GM18951 (cell line): ENCODE measurements at regions not wholly inside any gene's neighbourhood (a gene's known extent, or its start where the extent isn't known, plus 50 kb on each side); places are given as distances from the start of the nearest gene placed in this dataset.

ENCODE experiments used
- POLR2A ChIP-seq: IDR thresholded peaks from 4 replicates; pipeline ENCODE4 v1.6.1; 2011; ENCODE audit warnings: mild to moderate bottlenecking; ENCODE audit not compliant: insufficient read length, insufficient read depth; ENCODE audit errors: extremely low read depth
- in situ Hi-C: fragments of 300-500 bp; cut with MboI; formaldehyde crosslinking; loops from one replicate; pipeline ENCODE4 v1.12.0; 2022; ENCODE audit warnings: low sequenced_read_pairs, mixed read lengths, inconsistent platforms; ENCODE audit not compliant: unreplicated experiment

DNA sequence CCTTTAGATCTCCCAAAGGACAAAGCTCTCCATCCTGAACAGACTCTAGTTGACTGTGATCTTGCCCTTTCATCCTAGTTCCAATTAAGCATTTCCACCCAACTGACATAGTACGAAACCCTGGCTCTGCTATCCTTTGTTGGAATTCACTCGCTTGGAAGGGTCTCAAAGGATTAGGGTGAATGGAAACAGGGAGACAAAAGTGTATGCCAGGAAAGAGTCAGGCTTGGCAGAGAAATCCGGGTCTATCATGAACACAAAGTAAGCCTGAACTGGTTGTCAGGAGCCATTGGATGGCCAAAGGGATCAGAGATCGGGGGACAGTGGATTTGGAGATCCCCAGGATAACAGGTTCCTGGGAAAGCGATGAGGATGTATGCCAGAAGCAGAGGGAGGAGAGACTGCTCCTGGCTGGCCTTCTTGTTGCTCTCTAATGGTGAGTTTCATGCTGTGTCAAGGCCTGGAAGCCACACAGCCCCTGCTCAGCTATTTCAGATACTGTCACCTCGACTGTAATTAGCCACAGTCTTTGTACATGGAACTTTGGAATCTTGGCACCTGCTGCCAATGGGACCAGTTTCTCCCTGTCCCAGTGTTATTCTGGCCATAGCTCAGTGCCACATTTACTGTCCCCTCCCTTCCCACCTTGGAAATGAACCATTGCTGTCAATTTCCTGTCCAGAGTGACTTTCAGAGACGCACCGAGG is 1168.7 kb upstream of the AUTS2 start:
- no peak for TF ChIP-seq POLR2A
- in situ Hi-C loops, result no loop called here

DNA sequence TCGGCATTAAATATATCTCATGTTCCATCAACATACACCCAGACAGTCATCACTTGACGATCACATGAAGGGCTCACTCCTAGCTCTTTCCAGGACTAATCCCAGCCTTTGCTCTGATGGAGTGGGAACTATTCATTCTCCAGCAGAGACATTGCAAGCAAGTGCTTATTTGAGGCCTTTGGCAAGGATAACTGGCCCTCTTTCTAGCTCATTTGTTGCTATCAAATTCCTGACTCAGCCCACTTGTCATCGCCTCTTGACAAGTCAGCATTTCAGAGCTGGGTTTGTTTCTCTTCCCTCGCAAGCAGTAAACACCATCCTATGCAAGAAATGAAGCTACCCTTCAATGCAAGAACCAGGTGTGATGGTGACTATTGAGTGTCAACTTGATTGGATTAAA is 1165.7 kb upstream of the AUTS2 start:
- in situ Hi-C loops, result no loop called here
- TF ChIP-seq POLR2A, result no peak

DNA sequence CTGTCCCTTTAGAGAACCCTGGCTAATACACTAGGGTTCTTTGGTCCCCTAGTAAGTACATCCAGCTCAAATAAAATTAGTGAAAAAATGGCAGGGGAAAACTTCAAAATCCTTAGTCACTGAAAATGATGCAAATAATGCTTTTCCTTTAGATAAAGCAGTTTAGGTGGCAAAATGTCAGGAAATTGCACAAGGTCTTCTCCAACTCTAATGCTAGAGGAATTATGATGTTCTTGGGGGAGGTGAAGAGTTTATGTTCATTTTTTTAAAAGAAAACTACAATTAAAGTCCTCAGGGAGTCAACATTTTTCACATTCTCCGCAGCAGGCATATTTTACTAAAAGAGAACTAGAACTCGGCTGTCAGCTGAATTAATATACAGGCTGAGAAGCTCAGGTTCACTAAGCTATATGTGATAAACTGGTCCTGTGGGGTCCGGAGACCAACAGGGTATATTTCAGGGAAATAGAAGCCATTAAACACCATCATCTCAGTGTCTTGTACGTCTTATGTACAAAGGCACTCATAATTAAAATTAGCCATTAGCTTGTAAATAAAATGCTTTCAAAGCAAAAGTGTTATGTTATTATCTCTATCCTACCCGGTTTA is 1164.7 kb upstream of the AUTS2 start:
- in situ Hi-C loops, result no loop called here
- no peak for TF ChIP-seq POLR2A

DNA sequence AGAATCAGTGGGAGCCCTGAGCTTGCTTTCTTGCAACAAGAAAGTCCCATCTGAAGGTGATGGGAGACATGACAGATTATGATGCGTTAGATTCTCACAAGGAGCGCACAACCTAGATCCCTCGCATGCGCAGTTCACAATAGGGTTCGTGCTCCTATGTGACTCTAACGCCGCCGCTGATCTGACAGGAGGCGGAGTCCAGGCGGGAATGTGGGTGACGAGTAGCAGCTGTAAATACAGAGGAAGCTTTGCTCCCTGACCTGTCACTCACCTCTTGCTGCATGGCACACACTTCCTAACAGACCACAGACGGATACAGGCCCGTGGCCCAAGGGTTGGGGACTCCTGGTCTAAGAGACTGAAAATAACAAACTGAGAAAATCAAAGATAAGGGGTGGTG is 1163.4 kb upstream of the AUTS2 start:
- no peak for TF ChIP-seq POLR2A
- in situ Hi-C loops, result no loop called here

DNA sequence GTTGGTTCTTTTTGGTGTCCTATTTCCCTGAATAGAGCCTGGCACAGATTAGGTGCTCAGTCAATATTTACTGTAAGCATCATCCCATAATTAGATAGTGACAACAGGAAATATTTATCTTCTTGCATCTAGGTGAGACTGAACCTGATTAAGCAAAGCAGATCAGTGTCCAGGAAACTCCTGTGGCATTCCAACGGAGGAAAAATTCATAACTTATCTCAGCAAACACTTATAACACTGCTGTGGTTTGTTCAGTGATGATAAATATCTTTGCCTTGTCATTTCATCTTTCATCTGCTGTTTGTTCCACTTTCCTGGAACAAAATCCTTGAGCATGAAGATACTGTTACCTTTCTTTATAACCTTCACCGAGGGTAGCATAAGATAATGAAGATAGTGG is 1160.3 kb upstream of the AUTS2 start:
- in situ Hi-C loops, result no loop called here

DNA sequence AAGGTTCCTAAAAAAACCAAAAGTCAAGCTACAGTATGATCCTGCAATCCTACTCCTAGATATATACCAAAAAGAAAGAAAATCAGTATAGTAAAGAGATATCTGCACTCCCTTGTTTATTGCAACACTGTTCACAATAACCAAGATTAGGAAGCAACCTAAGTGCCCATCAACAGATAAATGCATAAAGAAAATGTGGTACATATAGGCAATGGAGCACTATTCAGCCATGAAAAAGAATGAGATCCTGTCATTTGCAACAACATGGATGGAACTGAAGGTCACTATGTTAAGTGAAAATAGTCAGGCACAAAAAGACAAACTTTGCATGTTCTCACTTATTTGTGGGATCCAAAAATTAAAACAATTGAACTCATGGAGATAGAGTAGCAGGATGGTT is 1159.5 kb upstream of the AUTS2 start:
- TF ChIP-seq POLR2A, result no peak
- in situ Hi-C loops, result no loop called here

More for the DNA sequence above, 1160.3 kb upstream of the AUTS2 start:
- TF ChIP-seq POLR2A, result no peak

DNA sequence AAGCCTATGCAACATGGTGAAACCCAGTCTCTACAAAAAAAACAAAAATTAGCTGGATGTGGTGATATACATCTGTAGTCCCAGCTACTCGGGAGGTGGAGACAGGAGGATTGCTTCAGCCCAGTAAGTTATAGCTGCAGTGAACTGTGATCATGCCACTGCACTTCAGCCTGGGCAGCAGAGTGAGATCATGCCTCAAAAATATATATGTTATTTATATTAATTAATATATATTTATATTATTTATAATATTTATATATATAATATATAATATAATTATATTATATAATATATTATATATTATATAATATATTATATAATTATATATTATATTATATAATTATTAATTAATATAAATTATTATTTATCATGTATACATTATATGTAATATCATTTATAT is 1158.4 kb upstream of the AUTS2 start:
- in situ Hi-C loops, result no loop called here
- TF ChIP-seq POLR2A, result no peak

DNA sequence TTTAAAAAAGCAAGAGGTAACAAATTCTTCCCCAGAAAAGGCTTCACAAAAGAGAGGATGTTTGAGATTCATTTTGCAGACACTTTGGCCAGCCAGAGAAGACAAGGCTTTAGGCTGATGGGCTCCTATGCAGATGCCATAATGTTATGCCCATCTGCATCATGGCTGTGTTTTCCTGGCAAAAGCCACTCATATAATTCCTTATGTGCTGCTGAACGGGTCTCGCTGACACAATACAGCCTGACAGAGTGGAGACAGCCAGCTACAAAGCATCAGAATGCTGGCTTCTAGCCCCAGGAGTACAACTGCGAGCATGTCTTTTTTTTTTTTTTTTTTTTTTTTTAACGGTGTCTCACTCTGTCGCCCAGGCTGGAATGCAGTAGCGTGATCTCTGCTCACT is 1157.4 kb upstream of the AUTS2 start:
- no peak for TF ChIP-seq POLR2A
- in situ Hi-C loops, result no loop called here

DNA sequence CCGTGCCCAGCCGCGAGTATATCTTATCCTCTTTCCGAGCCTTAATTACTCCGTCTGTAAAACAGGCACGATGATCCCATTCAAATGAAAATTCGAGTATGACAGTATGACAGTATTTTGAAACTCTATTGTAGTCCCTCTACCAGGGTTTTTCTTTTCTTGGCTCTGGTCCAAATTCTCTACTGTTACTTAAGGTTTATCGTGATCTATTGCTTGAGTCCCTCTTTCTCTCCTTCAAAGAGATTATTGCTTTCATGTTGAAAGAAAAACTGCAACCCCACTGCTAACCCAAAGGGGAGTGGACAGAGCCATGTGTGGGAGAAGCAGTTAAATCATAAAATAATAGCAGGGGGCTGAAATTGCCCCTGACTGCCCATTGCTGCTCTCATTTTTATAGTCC is 1156.6 kb upstream of the AUTS2 start:
- no peak for TF ChIP-seq POLR2A
- in situ Hi-C loops, result no loop called here

DNA sequence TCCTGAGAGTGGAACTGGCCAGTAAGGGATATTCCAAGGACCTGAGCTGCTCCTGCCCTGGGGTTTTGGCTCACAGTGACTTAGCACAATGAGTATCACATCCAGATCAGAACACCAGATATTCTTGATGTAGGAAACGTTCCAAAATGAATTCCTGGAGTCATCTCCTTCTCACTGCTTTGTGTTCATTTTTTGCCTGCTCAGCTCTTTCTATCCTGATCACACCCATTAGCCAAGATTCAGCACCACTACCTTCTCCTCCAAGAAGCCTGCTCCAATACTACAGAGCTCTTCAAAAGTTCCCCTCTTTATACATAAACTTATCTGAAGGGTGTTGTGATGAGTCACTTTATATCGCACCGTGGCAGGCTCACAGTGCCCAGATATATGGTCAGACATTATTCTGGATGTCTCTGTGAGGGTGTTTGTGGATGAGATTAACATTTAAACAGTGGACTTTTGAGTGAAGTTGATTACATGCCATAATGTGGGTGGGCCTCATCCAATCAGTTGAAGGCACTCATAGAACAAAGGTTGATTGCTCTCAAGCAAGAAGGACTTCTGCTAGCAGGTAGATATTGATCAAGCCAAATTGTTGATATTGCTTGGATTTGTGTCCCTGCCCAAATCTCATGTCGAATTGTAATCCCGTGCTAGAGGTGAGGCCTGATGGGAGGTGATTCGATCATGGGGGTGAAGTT is 1155.2 kb upstream of the AUTS2 start:
- in situ Hi-C loops, result no loop called here
- no peak for TF ChIP-seq POLR2A

DNA sequence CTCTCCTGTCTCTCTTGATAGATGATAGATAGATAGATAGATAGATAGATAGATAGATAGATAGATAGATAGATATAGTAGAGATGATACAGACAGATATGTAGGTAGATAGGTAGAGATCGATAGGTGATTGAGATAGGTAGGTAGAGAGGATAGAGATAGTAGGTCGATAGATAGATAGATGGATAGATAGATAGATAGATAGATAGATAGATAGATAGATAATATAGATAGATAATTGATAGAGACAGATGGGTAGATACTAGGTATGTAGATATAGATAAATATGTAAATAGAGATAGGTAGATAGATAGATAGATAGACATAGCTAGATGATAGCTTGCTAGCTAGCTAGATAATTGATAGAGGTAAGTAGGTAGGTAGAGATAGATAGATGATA is 1154.2 kb upstream of the AUTS2 start:
- in situ Hi-C loops, result no loop called here
- no peak for TF ChIP-seq POLR2A

DNA sequence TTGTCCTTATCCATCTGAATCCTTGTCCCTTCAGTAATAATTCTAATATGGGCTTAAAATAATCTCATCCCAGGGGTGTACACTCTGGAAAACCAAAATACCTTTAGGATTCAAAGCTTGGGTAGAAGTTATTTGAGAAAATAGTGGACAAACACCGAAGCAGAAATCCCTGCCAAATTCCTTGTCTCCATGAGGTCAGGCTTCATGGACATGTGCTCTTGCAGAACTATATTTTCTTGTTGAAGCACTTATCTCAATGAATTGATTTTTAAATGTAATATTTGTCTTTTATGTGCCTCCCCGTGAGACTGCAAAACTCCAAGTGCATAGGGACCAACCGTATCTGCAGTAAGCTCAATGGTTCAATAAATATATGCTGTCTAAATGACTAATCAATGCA is 1153.3 kb upstream of the AUTS2 start:
- no peak for TF ChIP-seq POLR2A
- in situ Hi-C loops, result no loop called here

DNA sequence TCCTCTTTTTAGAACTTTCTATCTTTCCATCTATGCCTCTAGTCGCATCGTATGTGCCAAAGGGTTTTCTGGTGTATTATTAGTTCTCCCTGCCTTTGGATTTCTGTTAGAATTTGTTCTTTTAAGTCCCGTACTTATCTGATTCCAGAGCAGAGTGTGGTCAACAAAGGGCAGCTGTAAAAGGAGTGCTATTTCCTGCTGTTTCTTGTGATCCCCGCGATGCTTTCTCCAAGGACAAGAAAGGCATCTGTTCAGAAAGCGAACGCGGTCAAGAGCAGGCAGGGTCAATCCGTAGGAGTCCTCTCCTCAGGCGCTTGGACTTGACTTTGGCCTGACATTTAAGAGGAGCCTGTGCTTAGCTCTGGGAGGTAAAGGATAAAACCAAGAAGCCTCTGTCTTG is 1152.1 kb upstream of the AUTS2 start:
- in situ Hi-C loops, result no loop called here
- TF ChIP-seq POLR2A, result no peak

DNA sequence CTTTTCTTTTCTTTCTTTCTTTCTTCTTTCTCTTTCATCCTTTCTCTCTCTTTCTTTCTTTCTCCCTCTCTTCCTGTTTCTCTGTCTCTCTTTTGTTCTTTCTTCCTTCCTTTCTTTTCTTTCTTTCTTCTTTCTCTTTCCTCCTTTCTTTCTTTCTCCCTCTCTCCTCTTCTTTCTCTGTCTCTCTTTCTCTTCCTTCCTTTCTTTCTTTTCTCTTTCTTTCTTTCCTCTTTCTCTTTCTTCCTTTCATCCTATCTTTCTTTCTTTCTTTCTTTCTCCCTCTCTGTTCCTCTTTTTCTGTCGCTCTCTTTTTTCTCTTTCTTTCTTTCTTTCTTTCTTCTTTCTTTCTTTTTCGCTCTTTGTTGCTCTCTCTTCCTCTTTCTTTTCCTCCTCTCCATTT is 1149.2 kb upstream of the AUTS2 start:
- in situ Hi-C loops, result no loop called here
- TF ChIP-seq POLR2A, result no peak

DNA sequence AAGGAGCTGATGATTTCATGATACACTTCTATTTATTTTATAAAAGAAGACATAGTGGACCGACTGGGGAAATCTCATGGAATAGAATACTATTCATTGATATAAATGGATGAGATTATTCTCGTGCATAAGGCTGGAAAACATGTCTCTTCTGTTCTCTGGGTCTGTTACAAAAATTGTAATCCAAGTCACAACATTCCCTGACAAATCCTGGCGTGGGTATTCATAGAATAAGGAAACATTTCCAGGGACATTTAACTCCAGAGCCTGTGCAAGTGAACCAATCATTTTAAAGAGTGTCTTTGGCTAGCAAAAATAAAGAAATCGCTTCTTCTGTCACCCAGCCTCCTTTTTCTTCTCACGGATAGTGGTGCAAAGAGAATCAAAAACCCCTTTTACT is 1148.5 kb upstream of the AUTS2 start:
- no peak for TF ChIP-seq POLR2A

DNA sequence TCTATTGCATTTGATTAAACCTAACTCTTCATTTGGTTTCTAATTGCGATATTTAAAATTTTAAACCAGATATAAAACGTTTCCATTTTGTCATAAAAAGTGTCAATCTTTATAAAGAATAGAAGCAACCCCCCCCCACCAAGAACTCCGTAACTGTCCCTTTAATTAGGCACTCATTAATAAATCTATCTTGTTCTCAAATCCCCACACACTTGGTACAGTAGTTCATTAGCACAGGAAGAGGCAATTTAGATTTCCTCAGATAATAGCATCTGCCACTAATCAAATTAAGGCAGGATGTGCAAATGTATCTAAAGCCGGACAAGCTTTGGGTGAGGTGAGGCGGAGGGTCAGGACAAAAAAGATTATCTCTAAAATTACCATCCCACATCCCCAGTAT is 1143.3 kb upstream of the AUTS2 start:
- in situ Hi-C loops, result no loop called here
- no peak for TF ChIP-seq POLR2A

More for the DNA sequence above, 1148.5 kb upstream of the AUTS2 start:
- in situ Hi-C loops, result no loop called here
